ENCODE measurements at regions not wholly inside any gene's neighbourhood (a gene's known extent, or its start where the extent isn't known, plus 50 kb on each side); places are given as distances from the start of the nearest gene placed in this dataset.

DNA sequence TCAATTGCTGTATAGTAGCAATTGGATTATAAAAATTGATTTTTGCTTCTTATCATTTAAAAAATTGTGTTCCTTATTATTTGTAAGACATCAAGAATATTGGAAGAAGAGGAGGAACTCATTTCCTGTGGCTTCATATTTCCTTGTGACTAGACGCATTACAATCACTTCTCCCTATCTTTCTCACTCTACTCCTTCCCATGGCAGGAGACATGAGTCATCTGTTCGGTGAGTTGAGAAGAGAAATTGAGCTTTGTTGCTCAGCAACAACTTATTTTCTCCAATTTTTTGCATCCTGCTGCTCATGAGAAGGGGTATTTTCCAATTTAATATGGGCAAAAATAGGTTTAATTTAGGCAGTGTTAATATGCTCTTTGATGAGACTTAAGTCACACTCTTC is 1783.9 kb downstream of the SUCLG1 start:
- ATAC-seq (no peak), DNase-seq (no peak)

DNA sequence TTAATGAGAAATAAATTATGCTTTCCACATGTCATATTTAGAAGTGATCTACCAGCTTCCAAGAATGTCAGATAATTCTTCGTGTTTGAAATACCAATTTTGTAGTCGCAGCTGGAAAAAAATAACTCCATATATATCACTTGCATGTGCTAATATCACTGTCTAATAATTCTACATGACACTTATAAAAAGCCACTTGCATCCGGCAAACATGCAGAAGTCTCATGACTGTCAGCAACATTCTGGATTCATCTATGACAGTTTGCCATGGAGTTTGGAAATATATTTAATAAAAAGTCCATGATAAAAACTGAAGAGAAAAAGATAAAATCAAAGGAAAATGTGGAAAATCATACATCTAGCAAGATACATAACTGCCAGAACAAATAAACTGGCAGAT is 1784.4 kb downstream of the SUCLG1 start:
- no peak for ATAC-seq
- DNase-seq, result no peak

GRCh38 chr2:82667491-82667890 is 1791.6 kb downstream of the SUCLG1 start:
- no peak for DNase-seq
- no peak for ATAC-seq

- DNase-seq, result no peak
- no peak for ATAC-seq
Measured at GRCh38 chr2:82665691-82666090, 1793.4 kb downstream of the SUCLG1 start.

- no peak for DNase-seq
Measured at GRCh38 chr2:82657106-82657505, 1802.0 kb downstream of the SUCLG1 start.

DNA sequence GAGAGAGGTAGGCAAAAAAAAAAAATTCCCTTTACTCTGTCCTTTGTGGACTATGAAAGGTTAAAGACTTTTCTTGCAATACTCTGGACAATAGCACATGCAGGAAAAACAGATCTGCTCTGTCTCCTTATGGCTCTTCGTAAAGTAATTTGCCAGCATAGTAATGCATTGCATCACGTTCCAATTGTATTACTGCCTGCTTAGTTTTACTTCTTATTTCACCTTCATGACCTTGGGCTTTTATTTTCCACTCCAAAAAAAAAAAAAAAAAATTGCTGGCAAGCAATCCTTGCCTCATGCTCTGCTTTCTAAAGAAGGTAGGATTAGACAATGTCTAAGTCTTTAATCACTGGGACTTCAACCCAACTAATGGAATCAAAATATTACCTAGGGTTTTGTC is 1802.7 kb downstream of the SUCLG1 start:
- ATAC-seq (no peak), DNase-seq (no peak)

More at GRCh38 chr2:82657106-82657505, 1802.0 kb downstream of the SUCLG1 start:
- no peak for ATAC-seq

- no peak for DNase-seq
- ATAC-seq, result no peak
Measured at GRCh38 chr2:82652117-82652516, 1807.0 kb downstream of the SUCLG1 start.

GRCh38 chr2:82650038-82650437 is 1809.0 kb downstream of the SUCLG1 start:
- ATAC-seq (no peak), DNase-seq (no peak)

GRCh38 chr2:82641598-82642180 is 1817.4 kb downstream of the SUCLG1 start:
- no peak for ATAC-seq
- DNase-seq, result no peak

DNA sequence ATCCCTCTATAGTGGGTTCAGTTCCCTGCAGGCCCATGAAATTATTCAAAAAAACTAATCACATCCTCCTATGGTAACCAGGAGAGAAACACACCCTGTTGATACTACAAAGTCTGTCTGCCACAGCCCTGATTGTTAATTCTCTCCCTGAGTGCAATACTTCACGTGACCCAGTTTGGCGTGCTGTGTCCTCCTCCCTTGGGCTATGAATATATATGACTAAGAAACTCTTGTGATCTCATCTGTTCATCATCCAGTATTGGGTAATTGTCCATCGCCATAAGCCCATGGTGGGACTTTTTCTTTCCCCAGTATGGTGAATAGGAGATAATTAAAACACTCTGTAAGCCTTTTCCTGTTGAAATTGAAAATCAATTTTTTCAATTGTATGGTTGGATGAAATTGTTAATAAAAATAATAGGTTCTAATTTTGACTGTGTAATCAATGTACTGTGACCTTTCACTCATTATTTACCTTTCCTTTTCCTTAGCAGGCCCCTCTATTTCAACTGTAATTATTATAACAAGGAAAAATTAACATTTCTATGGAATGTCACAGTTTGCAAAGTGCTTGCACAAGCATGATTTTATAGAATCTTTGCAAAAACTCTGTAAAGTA is 1822.6 kb downstream of the SUCLG1 start:
- ATAC-seq (no peak), DNase-seq (no peak)

GRCh38 chr2:82599021-82599420 is 1860.1 kb downstream of the SUCLG1 start:
- ATAC-seq (no peak), DNase-seq (no peak)

GRCh38 chr2:82596581-82596980 is 1862.5 kb downstream of the SUCLG1 start:
- no peak for ATAC-seq
- no peak for DNase-seq

- DNase-seq, result no peak
- ATAC-seq, result no peak
Measured at GRCh38 chr2:82591718-82592117, 1867.4 kb downstream of the SUCLG1 start.

DNA sequence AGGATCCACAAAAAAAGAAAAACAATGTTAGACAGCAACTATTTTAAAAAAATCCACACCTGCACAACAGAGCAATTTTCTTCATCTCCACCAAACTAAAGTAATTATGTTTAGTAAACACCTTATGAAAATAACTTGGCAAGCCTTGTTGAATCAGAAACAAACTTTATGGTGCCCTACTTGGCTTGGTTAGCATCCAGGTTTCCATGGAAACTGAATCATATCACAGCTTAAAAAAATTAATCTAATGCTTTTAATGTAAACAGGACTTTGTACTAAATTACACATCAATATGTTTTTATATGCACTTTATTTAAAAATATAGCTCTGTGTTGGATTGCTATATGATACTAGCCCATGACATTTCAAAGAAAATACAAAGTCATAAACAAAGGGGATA is 1882.4 kb downstream of the SUCLG1 start:
- ATAC-seq, result no peak
- DNase-seq, result no peak

DNA sequence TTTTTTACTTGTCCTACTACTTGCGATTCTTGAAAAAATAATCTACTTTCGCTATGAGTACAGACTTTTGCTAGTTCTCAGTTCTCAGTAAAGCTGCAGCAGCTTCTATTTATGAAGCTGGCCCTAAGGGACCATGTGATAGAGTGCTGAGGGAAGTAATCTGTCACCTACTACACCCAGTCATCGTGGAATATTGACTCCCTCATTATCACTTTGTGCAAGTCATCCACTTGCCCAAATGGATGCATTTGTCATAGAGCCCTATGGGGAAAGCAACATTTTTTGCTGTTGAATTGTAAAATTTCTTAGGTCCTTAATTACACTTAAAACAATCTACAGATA is 1919.8 kb downstream of the SUCLG1 start:
- DNase-seq (no peak), ATAC-seq (no peak)

DNA sequence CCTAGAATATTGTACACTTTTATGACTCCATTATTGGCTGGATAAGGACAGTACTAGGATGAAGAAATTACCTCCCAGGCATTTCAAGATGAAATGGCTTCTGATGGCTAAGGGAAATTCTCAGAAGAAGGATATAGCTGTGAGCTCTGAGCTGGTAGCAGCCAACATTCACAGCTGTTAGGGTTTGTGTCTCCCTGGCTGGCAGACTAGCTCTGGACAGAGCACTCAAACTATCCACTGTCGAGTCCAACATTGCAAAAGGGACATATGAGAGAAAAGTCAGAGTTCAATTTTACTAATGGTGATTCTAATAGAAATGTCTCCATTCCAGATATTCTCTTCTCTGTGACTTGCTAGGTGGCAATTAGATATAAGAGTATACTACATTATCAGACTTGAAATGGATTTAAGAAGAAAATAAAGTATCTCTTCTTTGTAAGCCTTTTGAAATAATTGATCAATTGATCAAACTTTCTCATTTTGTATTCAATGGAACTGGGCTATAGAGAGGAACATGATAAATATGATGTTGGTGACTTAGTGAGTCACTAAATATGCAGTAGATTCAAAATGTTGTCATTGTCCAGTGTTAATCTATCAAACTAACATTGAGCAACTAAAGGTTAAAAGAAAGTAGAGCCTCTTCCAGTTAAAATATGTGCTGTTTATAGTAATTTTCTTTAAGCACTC is 1920.3 kb downstream of the SUCLG1 start:
- no peak for DNase-seq
- ATAC-seq, result no peak

DNA sequence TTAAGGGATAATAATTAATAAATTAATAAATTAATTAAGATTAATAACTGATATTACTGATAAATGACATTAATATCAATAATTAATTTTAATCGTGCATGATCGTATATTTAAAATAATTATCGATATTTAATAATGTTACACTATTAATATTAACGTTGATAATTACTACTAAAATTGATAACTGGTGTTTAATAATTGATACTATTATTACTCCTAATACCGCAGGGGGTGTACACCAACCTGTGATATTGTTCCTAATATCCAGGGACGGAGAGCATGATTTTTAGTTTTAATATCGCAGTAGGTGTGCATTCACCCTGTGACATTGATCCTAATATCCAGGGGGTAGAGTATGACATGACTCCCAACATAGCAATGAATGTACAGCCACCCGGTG is 1930.8 kb downstream of the SUCLG1 start:
- no peak for ATAC-seq
- no peak for DNase-seq

GRCh38 chr2:82527124-82527523 is 1932.0 kb downstream of the SUCLG1 start:
- no peak for DNase-seq
- no peak for ATAC-seq

DNA sequence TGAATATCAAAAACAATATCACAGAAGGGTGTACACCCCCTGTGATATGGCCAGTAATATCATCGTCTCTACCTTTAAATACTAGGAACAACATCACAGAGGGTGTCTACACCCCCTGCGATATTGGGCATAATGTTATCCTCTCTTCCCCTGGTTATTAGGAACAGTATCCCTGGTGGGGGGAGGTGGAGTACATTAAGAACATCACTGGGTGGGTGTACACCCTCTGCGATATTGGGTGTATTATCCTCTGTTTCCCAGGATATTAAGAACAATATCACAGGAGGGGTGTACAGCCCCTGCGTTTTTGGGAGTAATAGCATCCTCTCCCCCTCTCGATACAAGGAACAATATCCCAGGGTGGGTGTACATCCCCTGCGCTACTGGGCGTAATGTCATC is 1932.8 kb downstream of the SUCLG1 start:
- DNase-seq, result no peak
- ATAC-seq, result no peak

- ATAC-seq (no peak), DNase-seq (no peak)
Measured at GRCh38 chr2:82525744-82526143, 1933.3 kb downstream of the SUCLG1 start.

GRCh38 chr2:82524826-82525225 is 1934.3 kb downstream of the SUCLG1 start:
- DNase-seq (no peak), ATAC-seq (no peak)

- ATAC-seq, result no peak
- no peak for DNase-seq
Measured at GRCh38 chr2:82511894-82512293, 1947.2 kb downstream of the SUCLG1 start.

GRCh38 chr2:82508702-82509101 is 1950.4 kb downstream of the SUCLG1 start:
- ATAC-seq, result no peak
- no peak for DNase-seq

GRCh38 chr2:82507657-82508056 is 1951.4 kb downstream of the SUCLG1 start:
- ATAC-seq (no peak), DNase-seq (no peak)

Measured in stimulated activated naive CD8-positive, alpha-beta T cell treated with anti-CD3 and anti-CD28 coated beads, Interleukin-15, Interleukin-2, amounts not matched to agents 100 U/mL and 50 U/mL, for 24 hours (primary cell).